ENCODE measurements at regions not wholly inside any gene's neighbourhood (a gene's known extent, or its start where the extent isn't known, plus 50 kb on each side); places are given as distances from the start of the nearest gene placed in this dataset.

DNA sequence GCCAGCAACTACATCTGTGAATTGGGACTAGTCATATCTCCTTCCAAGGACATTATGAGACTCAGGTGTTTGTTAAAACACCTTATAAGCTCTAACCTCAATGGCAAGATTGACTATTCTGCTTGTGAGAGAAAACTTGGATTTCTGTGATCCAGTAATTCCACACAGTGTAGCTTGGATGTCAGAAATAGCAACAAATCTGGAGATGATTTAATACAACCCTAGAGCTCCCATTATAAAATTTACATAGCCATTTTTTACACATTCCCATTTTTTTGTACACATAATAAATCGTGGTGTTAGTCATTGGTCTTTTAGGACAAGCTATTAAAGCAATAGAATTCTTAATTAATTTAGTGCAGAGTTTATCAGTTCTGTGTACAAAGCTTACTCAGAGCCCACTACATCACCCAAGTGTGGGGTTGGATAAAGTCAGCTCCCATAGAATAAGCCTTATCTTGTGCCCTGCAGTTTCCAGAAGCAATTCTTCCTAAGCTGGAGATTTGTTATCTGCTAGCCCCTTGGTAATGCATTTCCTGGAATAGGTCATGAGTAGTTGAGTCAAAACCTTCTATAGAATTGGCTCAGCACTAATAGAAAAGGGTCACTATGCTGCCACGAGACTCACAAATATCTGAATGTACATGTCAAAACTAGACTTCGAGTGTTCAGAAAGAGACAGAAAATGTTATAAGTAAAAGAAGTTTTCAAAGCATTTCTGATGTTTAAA lies 434.0 kb upstream of the RUNX1 start:
- peaks cover 0 to 11% (median 2%) of the 10 kb centered on the region in 8 donors for H3K9me3 ChIP-seq
- H3K27ac ChIP-seq, result no peak overlapping the region
- H3K4me1 ChIP-seq, result peaks cover 0 to 11% (median 0%) of the 10 kb centered on the region in 6 donors
- H3K4me3 ChIP-seq, result no peak overlapping the region
- H3K36me3 ChIP-seq, result no peaks in the 10 kb centered on the region
- TF ChIP-seq POLR2A (IDR thresholded peaks at IDR 0.05) (no peak), POLR2AphosphoS5 (IDR thresholded peaks at IDR 0.05) (no peak)
- TF ChIP-seq, protein P1, sequence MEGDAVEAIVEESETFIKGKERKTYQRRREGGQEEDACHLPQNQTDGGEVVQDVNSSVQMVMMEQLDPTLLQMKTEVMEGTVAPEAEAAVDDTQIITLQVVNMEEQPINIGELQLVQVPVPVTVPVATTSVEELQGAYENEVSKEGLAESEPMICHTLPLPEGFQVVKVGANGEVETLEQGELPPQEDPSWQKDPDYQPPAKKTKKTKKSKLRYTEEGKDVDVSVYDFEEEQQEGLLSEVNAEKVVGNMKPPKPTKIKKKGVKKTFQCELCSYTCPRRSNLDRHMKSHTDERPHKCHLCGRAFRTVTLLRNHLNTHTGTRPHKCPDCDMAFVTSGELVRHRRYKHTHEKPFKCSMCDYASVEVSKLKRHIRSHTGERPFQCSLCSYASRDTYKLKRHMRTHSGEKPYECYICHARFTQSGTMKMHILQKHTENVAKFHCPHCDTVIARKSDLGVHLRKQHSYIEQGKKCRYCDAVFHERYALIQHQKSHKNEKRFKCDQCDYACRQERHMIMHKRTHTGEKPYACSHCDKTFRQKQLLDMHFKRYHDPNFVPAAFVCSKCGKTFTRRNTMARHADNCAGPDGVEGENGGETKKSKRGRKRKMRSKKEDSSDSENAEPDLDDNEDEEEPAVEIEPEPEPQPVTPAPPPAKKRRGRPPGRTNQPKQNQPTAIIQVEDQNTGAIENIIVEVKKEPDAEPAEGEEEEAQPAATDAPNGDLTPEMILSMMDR (IDR thresholded peaks at IDR 0.05 in 8 of 11, conservative IDR thresholded peaks at IDR 0.05 in 3 of 11), result no peak
- intact Hi-C loops (cut with DNase I; ENCODE audit: low total_unique reads), result no loop called here
- no peaks in the 10 kb centered on the region for H3K27me3 ChIP-seq (replicated peaks in 1 of 7)
- DNase-seq, result no peak
- 50 to 72% (median 71%) methylated on average over 3 of the region's 3 CpGs for WGBS, 5 donors

DNA sequence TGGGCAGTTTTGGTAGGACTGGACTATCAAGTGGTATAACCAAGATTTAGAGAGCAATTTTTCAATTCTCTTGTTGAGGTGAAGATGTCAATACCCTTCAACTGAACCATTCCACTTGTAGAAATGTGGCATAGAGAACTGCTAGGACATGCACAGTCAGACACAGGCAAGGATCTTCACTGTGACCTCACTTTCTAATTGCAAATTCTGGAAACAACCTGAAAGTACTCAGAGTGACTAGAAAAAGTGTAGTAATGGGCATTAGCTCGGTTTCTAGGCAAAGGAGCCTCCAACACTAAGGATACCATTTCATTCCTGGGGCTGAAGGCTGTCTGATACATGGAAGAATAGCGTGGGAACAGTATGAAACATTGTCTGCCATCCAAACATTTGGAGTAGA lies 433.0 kb upstream of the RUNX1 start:
- WGBS, 5 donors, result 61 to 73% (median 69%) methylated on average over 2 of the region's 2 CpGs
- Histone ChIP-seq H3K9me3 (peaks cover 0 to 11% (median 2%) of the 10 kb centered on the region in 8 donors), H3K27ac (no peak overlapping the region), H3K36me3 (no peaks in the 10 kb centered on the region), H3K4me1 (peaks cover 0 to 14% (median 0%) of the 10 kb centered on the region in 6 donors), H3K4me3 (no peak overlapping the region), H3K27me3 (replicated peaks in 1 of 7) (no peaks in the 10 kb centered on the region)
- TF ChIP-seq, protein P1 (IDR thresholded peaks at IDR 0.05 in 8 of 11, conservative IDR thresholded peaks at IDR 0.05 in 3 of 11), result no peak
- TF ChIP-seq POLR2A (IDR thresholded peaks at IDR 0.05), result no peak
- TF ChIP-seq POLR2AphosphoS5 (IDR thresholded peaks at IDR 0.05), result no peak
- no peak for DNase-seq
- intact Hi-C loops (cut with DNase I; ENCODE audit: low total_unique reads), result no loop called here

DNA sequence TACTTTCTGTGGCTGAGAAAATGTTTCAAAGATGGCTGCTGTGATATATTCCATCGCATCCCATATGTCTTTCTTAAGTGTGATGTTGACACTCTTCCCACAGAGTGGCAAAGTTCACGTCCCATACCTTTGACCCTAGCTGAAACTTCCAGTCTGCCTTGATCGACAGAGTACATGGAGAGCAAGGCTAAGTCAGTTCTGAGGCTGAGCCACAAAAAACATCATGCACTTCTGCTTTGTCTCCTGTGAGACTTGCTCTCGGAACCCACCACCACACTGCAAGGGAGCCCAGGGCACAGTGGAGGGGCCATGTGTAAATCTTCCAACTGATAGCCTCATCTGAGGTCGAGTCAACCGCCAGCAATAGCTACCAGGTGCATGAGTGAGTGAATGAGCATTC lies 431.9 kb upstream of the RUNX1 start:
- H3K27ac ChIP-seq, result no peak overlapping the region
- no peaks in the 10 kb centered on the region for H3K27me3 ChIP-seq (replicated peaks in 1 of 7)
- H3K9me3 ChIP-seq, result peaks cover 0 to 11% (median 2%) of the 10 kb centered on the region in 8 donors
- WGBS, 5 donors, result 64 to 90% (median 87%) methylated on average over 6 of the region's 6 CpGs
- TF ChIP-seq POLR2A (IDR thresholded peaks at IDR 0.05) (no peak), POLR2AphosphoS5 (IDR thresholded peaks at IDR 0.05) (no peak)
- TF ChIP-seq, protein P1 (IDR thresholded peaks at IDR 0.05 in 8 of 11, conservative IDR thresholded peaks at IDR 0.05 in 3 of 11), result no peak
- no peaks in the 10 kb centered on the region for H3K36me3 ChIP-seq
- DNase-seq, result no peak
- no peak overlapping the region for H3K4me3 ChIP-seq
- intact Hi-C loops (cut with DNase I; ENCODE audit: low total_unique reads), result no loop called here
- peaks cover 0 to 21% (median 3%) of the 10 kb centered on the region in 6 donors for H3K4me1 ChIP-seq

DNA sequence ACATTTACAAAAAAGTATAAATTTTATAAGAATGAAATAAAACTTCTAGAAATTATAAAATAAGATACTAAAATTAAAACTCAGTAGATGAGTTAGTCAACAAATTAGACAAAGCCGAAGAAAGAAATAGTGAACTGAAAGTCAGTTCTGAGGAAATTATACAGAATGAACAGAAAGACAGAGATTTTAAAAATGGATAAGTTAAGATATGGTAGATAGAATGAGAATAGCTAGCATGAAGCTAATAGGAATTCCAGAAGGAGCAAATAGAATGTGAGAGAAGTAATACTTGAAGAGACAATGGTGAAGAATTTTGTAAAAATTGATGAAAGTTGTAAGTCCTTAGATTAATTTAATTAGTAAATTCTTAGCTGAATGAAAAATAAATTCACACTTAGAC lies 430.4 kb upstream of the RUNX1 start:
- no peak overlapping the region for H3K27ac ChIP-seq
- DNase-seq, result no peak
- H3K4me3 ChIP-seq, result no peak overlapping the region
- no peak for TF ChIP-seq POLR2AphosphoS5 (IDR thresholded peaks at IDR 0.05)
- TF ChIP-seq, protein P1 (IDR thresholded peaks at IDR 0.05 in 8 of 11, conservative IDR thresholded peaks at IDR 0.05 in 3 of 11), result no peak
- no peak for TF ChIP-seq POLR2A (IDR thresholded peaks at IDR 0.05)
- H3K9me3 ChIP-seq, result peaks cover 0 to 11% (median 2%) of the 10 kb centered on the region in 8 donors
- intact Hi-C loops (cut with DNase I; ENCODE audit: low total_unique reads), result no loop called here
- H3K27me3 ChIP-seq (replicated peaks in 1 of 7), result no peaks in the 10 kb centered on the region
- whole genome bisulfite sequencing, 5 donors, result 87 to 94% (median 88%) methylated on average over 1 of the region's 1 CpG
- H3K36me3 ChIP-seq, result no peaks in the 10 kb centered on the region
- peaks cover 0 to 35% (median 11%) of the 10 kb centered on the region in 6 donors for H3K4me1 ChIP-seq

Data from spleen (tissue), 11 donors.